ENCODE measurements at regions not wholly inside any gene's neighbourhood (a gene's known extent, or its start where the extent isn't known, plus 50 kb on each side); places are given as distances from the start of the nearest gene placed in this dataset.

DNA sequence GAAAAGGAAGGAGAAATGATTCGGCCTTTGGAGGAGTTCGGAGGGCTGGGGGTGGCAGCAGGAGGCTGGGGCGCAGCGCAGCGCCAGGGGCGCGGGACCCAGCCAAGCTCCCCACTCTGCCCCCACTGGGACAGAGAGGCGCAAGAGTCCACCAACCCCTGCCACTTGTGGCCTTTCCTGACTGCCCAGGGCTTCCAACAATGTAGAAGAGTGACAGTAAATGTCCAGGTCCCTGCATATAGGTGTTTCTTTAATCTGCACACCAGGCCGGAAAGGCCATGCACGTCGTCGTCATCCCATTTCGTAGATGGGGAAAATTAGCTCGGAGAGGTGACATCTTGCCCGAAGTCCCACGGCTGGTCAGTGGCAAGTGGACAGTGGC lies 96.6 kb downstream of the INHBB start:
- no peak for DNase-seq (ENCODE audit: low read depth, low spot score)
- Histone ChIP-seq H3K4me3 (ENCODE audit: low read depth, low read length) (no peak overlapping the region), H3K27me3 (ENCODE audit: control insufficient read depth, insufficient read depth, low read length) (peaks cover 73% of the 10 kb centered on the region), H3K9me3 (ENCODE audit: control insufficient read depth, insufficient read depth, low read length) (peaks cover 6% of the 10 kb centered on the region; the same call in 1 of the 2 replicates), H3K27ac (ENCODE audit: low read depth, low read length) (no peak overlapping the region)
- TF ChIP-seq, protein P1, sequence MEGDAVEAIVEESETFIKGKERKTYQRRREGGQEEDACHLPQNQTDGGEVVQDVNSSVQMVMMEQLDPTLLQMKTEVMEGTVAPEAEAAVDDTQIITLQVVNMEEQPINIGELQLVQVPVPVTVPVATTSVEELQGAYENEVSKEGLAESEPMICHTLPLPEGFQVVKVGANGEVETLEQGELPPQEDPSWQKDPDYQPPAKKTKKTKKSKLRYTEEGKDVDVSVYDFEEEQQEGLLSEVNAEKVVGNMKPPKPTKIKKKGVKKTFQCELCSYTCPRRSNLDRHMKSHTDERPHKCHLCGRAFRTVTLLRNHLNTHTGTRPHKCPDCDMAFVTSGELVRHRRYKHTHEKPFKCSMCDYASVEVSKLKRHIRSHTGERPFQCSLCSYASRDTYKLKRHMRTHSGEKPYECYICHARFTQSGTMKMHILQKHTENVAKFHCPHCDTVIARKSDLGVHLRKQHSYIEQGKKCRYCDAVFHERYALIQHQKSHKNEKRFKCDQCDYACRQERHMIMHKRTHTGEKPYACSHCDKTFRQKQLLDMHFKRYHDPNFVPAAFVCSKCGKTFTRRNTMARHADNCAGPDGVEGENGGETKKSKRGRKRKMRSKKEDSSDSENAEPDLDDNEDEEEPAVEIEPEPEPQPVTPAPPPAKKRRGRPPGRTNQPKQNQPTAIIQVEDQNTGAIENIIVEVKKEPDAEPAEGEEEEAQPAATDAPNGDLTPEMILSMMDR (IDR thresholded peaks at IDR 0.05; ENCODE audit: low read depth, low read length), result no peak
- ChIA-PET POLR2A (no interaction called here), CTCF (no interaction called here)

DNA sequence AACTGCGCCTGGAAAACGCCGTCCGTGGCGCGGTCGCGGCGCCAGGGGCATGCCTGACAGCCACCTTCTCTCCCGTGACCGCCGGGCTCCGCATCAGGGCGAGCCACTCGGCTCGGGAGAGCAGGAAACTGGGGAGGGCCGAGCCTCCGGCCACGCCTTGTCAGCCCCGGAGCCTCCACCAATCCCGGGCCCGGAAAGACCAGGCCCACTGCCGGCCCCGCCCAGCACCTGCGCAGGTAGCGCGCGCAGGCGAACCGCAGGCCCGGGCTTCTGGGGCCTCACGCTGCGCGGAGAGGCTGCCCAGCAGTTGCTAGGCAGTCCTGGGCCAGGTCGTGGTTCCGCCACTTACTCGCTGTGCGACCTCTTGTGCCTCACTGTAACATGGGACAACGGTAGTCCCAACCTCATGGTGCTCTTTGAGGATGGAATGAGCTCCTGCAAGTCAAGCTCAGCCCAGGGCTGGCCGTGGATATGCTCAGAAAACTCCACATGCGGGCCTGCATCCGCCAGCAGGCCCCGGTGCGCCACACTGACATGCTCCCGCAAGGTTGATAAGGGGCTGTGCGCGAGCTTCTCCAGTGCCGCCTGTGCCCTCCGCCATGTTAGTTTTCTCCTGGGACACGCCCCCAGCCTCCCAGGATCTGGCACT lies 97.1 kb downstream of the INHBB start:
- Histone ChIP-seq H3K27ac (ENCODE audit: low read depth, low read length) (no peak overlapping the region), H3K9me3 (ENCODE audit: control insufficient read depth, insufficient read depth, low read length) (peaks cover 6% of the 10 kb centered on the region; the same call in 1 of the 2 replicates), H3K27me3 (ENCODE audit: control insufficient read depth, insufficient read depth, low read length) (peaks cover 70% of the 10 kb centered on the region), H3K4me3 (ENCODE audit: low read depth, low read length) (no peak overlapping the region)
- POLR2A ChIA-PET, result no interaction called here
- DNase-seq (ENCODE audit: low read depth, low spot score), result no peak
- CTCF ChIA-PET, result no interaction called here
- TF ChIP-seq, protein P1 (IDR thresholded peaks at IDR 0.05; ENCODE audit: low read depth, low read length), result no peak

DNA sequence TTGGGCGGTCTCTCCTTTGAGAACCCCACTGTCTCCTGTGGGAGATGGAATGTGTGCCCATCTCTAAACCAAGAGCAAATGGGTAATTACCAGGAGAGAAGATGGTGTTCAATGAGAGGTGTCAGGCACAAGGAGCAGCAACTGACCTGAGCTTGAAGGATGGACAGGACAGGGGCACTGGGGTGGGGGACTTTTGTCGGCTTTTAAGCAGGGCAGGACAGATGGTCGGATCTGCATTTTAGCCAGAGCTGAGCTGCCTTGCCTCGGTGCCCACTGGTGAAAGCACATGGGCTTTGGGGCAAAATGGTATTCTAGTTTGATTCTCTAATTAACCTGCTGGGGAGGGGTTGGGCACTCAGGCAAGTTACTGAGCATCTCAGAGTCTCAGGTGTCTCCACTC lies 98.0 kb downstream of the INHBB start:
- CTCF ChIA-PET, result no interaction called here
- Histone ChIP-seq H3K27me3 (ENCODE audit: control insufficient read depth, insufficient read depth, low read length) (peaks cover 62% of the 10 kb centered on the region), H3K9me3 (ENCODE audit: control insufficient read depth, insufficient read depth, low read length) (peaks cover 6% of the 10 kb centered on the region; the same call in 1 of the 2 replicates), H3K4me3 (ENCODE audit: low read depth, low read length) (no peak overlapping the region), H3K27ac (ENCODE audit: low read depth, low read length) (no peak overlapping the region)
- POLR2A ChIA-PET, result no interaction called here
- TF ChIP-seq, protein P1 (IDR thresholded peaks at IDR 0.05; ENCODE audit: low read depth, low read length), result no peak
- DNase-seq (ENCODE audit: low read depth, low spot score), result no peak

DNA sequence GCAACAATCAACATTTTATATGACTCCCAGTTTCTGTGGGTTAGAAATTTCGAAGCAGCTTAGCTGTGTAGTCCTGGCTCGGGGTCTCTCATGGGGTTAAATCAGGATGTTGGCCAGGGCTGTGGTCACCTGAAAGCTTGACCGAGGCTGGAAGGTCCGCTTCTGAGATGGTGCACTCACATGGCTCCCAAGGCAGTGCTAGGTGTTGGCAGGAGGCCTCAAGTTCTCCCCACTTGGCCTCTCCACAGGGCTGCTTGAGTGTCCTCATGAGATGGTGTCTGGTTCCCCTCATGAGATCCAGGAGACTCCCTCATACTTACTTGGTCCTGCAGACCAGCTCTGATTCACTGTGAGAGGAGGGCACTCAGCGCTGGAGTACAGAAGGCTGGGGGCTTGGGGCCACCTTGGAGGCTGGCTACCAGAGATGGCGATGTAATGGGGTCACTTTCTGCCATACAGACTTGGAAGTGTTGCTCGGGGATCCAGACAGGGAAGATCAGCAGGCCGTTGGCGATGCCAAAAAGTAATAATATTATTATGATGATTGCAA lies 98.8 kb downstream of the INHBB start:
- no peak for DNase-seq (ENCODE audit: low read depth, low spot score)
- ChIA-PET POLR2A (no interaction called here), CTCF (no interaction called here)
- Histone ChIP-seq H3K4me3 (ENCODE audit: low read depth, low read length) (no peak overlapping the region), H3K9me3 (ENCODE audit: control insufficient read depth, insufficient read depth, low read length) (peaks cover 6% of the 10 kb centered on the region; the same call in 1 of the 2 replicates), H3K27me3 (ENCODE audit: control insufficient read depth, insufficient read depth, low read length) (peaks cover 60% of the 10 kb centered on the region), H3K27ac (ENCODE audit: low read depth, low read length) (no peak overlapping the region)
- TF ChIP-seq, protein P1 (IDR thresholded peaks at IDR 0.05; ENCODE audit: low read depth, low read length), result no peak

DNA sequence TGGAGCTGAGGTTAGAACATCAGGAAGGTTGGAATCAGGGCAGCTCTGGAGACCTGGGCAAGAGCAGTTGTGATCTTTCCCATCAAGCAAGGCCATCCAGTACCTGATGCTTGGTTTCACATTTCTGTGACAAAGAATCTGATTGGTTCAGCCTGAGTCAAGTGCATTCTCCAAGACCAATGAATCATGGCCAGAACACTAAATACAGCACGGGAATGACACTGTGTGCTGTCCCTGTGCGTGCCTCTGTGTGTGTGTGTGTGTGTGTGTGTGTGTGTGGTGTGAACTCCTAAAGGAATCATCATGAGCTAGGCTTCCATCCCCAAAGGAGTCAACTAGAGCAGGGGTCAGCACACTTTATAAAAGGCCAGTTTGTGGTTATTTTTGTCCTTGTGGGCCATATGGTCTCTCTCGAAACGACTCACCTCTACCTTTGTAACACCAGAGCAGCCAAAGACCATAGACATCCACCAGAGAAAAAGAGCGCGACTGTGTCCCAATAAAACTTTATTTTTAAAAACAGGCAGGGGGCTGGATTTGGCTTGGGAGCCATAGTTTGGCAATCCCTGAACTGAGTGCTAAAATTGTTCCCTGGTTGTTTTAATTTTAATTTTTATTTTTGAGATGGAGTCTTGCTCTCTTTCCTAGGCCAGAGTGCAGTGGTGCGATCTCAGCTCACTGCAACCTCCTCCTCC lies 99.7 kb downstream of the INHBB start:
- peaks cover 6% of the 10 kb centered on the region; the same call in 1 of the 2 replicates for H3K9me3 ChIP-seq (ENCODE audit: control insufficient read depth, insufficient read depth, low read length)
- no peak overlapping the region for H3K4me3 ChIP-seq (ENCODE audit: low read depth, low read length)
- POLR2A ChIA-PET, result no interaction called here
- H3K27ac ChIP-seq (ENCODE audit: low read depth, low read length), result no peak overlapping the region
- H3K27me3 ChIP-seq (ENCODE audit: control insufficient read depth, insufficient read depth, low read length), result peaks cover 54% of the 10 kb centered on the region
- CTCF ChIA-PET, result no interaction called here
- TF ChIP-seq, protein P1 (IDR thresholded peaks at IDR 0.05; ENCODE audit: low read depth, low read length), result no peak
- no peak for DNase-seq (ENCODE audit: low read depth, low spot score)

Data from AG04450 (cell line).